Calu3 (cell line): ENCODE measurements at regions not wholly inside any gene's neighbourhood (a gene's known extent, or its start where the extent isn't known, plus 50 kb on each side); places are given as distances from the start of the nearest gene placed in this dataset.

Source experiments
- BruUV-seq: library from RNA; stranded (reverse); fragments of 400-500 nt; replicated peaks from 2 replicates; lab custom pipeline; 2021; lab: Mats Ljungman, UMichigan
- CTCF ChIA-PET: fragments of 300-600 bp; sonication (Branson Sonifier 250); formaldehyde crosslinking; loops from one replicate; lab custom pipeline; 2022; ENCODE audit warnings: antibody characterized with exemption; lab: Charles Lee
- DNase-seq: peaks from one replicate; pipeline ENCODE4 v3.0.0; 2022
- H3K27ac Mint-ChIP-seq: one replicate; pipeline ENCODE4 v1.8.0; 2022; ENCODE audit warnings: mixed read lengths; ENCODE audit not compliant: unreplicated experiment
- H3K27me3 Mint-ChIP-seq: one replicate; pipeline ENCODE4 v1.8.0; 2022; ENCODE audit warnings: mixed read lengths; ENCODE audit not compliant: unreplicated experiment
- H3K36me3 Mint-ChIP-seq: one replicate; pipeline ENCODE4 v1.8.0; 2022; ENCODE audit warnings: mild to moderate bottlenecking, moderate library complexity, mixed read lengths; ENCODE audit not compliant: insufficient read depth, unreplicated experiment
- H3K4me1 Mint-ChIP-seq: one replicate; pipeline ENCODE4 v1.8.0; 2022; ENCODE audit warnings: mild to moderate bottlenecking, low read depth, mixed read lengths; ENCODE audit not compliant: unreplicated experiment
- H3K4me3 Mint-ChIP-seq: one replicate; pipeline ENCODE4 v1.8.0; 2022; ENCODE audit warnings: mild to moderate bottlenecking, low read depth, moderate library complexity, mixed read lengths; ENCODE audit not compliant: unreplicated experiment
- H3K9me3 Mint-ChIP-seq: one replicate; pipeline ENCODE4 v1.8.0; 2022; ENCODE audit warnings: low read depth, mixed read lengths; ENCODE audit not compliant: unreplicated experiment
- intact Hi-C: fragments of 100-400 bp; cut with micrococcal nuclease; formaldehyde crosslinking; loops from one replicate; pipeline ENCODE4 v1.10.0; 2022; ENCODE audit not compliant: unreplicated experiment
- TF ChIP-seq, protein P1 (sequence below): fragments of 200-600 bp; IDR thresholded peaks from one replicate; pipeline ENCODE4 v1.8.0; 2022; ENCODE audit warnings: antibody characterized with exemption; ENCODE audit not compliant: unreplicated experiment

DNA sequence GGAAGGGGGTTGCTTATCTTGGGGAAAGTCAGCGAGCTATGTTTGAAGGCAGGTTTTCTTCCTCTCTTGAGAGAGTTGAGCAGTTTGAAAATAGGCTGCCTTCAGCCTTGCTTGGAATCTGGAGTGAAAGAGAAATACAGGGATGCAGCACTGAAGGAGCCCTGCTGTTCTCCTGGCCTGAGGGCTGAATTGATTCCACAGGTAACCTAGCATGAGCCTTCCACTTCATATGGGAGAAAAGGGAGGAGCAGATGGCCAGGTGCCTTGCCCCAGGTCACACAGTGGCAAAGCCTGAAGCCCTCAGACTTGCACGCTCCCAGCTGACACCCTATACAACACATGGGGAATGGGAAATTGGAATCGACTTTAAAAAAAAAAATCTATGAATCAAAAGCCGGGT is 88.0 kb upstream of the WLS start:
- TF ChIP-seq, protein P1, sequence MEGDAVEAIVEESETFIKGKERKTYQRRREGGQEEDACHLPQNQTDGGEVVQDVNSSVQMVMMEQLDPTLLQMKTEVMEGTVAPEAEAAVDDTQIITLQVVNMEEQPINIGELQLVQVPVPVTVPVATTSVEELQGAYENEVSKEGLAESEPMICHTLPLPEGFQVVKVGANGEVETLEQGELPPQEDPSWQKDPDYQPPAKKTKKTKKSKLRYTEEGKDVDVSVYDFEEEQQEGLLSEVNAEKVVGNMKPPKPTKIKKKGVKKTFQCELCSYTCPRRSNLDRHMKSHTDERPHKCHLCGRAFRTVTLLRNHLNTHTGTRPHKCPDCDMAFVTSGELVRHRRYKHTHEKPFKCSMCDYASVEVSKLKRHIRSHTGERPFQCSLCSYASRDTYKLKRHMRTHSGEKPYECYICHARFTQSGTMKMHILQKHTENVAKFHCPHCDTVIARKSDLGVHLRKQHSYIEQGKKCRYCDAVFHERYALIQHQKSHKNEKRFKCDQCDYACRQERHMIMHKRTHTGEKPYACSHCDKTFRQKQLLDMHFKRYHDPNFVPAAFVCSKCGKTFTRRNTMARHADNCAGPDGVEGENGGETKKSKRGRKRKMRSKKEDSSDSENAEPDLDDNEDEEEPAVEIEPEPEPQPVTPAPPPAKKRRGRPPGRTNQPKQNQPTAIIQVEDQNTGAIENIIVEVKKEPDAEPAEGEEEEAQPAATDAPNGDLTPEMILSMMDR = no peak
- CTCF ChIA-PET = interaction anchor here (1.2 to 3.4 kb wide), 5 partner anchors 10 to 204 kb away, joined by 3 to 87 read pairs (median 6); partner anchors contain the start of gene WLS
- H3K36me3 Mint-ChIP-seq = no peaks in the 10 kb centered on the region
- no peak overlapping the region for H3K27ac Mint-ChIP-seq
- no peaks in the 10 kb centered on the region for H3K27me3 Mint-ChIP-seq
- no peak overlapping the region for H3K4me3 Mint-ChIP-seq
- DNase-seq = no peak
- H3K9me3 Mint-ChIP-seq = no peaks in the 10 kb centered on the region
- BruUV-seq = no TSS peak
- H3K4me1 Mint-ChIP-seq = peaks cover 5% of the 10 kb centered on the region
- intact Hi-C loops = loop anchor here (2.0 to 5.0 kb wide), 3 partner anchors 88 to 468 kb away; partner anchors contain the start of gene WLS

DNA sequence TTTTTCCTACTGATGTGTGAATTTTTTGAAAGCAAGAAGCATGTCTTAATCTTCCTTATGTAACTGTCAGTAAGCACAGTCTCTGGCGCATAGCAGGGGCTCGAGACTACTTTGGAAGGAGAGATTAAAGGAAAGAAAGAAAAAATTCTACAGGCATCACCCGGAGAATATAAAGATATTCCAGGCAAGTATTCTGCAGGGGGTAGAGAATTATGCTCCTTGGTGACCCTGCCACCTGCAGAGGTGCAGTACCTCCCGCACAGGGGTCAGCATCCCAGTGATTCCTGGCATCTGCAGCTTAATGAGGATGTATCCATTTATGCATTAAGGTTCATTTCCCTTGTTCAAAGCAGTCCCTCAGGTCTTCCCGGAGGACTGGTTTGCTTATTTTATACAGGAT is 87.6 kb upstream of the WLS start:
- no TSS peak for BruUV-seq
- Mint-ChIP-seq H3K27ac (no peak overlapping the region), H3K4me3 (no peak overlapping the region), H3K9me3 (no peaks in the 10 kb centered on the region), H3K4me1 (peaks cover 5% of the 10 kb centered on the region), H3K27me3 (no peaks in the 10 kb centered on the region), H3K36me3 (no peaks in the 10 kb centered on the region)
- intact Hi-C loops = loop anchor here (2.0 to 5.0 kb wide), 3 partner anchors 87 to 468 kb away; partner anchors contain the start of gene WLS
- CTCF ChIA-PET = interaction anchor here (0.6 to 3.4 kb wide), 4 partner anchors 9 to 203 kb away, joined by 3 to 87 read pairs (median 3); no protein-coding TSS in a partner anchor
- TF ChIP-seq, protein P1 = no peak
- DNase-seq = no peak

DNA sequence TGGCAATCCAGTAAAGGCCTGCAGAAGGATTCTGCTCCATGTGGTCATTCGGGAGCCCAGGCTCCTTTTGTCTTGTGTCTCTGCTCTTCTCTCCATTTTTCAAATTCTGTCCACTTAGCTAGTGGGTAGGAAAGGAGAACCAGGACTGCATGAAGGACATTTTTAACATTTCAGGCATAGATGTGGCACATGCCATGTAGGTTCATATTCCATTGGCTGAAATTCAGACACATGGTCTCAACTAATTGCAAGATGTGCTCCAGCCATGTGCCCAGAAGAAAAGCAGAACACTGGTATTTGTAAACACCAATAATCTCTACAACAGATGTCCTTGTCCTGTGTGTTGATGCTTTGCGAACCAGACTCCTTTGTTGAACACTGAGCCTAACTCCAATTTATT is 85.2 kb upstream of the WLS start:
- peaks cover 5% of the 10 kb centered on the region for H3K4me1 Mint-ChIP-seq
- CTCF ChIA-PET = no interaction called here
- intact Hi-C loops = loop anchor here (1.0 kb wide), 1 partner anchor 193 kb away; no protein-coding TSS in a partner anchor
- H3K27ac Mint-ChIP-seq = no peak overlapping the region
- H3K4me3 Mint-ChIP-seq = no peak overlapping the region
- H3K36me3 Mint-ChIP-seq = no peaks in the 10 kb centered on the region
- no peaks in the 10 kb centered on the region for H3K27me3 Mint-ChIP-seq
- H3K9me3 Mint-ChIP-seq = no peaks in the 10 kb centered on the region
- TF ChIP-seq, protein P1 = no peak
- BruUV-seq = no TSS peak
- no peak for DNase-seq

DNA sequence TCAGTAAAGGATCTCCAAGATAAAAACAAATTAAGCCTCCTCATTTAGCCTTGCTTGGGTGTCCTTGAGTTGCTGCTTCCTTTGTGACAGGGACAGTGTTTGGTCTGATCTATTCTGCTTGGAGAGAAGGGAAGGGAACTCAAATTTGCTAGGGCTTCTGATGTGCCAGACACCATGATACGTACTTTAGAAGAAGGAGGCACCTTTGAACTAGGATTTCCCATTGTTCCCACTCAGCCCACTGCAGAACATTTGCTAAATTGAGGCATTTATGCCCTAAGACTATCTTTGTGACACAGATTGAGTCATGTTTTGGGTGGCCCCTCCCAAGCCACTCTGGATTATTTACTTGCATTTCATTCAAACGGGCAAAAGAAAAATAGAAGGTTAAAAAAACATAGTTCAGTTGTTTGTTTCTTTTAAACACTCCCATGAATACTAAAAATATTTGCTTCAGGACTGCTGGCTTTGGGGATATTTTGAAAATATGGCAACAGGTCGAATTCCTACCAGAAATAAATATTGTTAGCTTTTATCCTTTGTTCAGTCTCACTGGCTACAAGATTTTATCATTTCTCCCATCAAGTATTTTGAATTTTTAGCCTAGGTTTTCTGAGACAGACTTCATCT is 81.9 kb upstream of the WLS start:
- H3K4me3 Mint-ChIP-seq = no peak overlapping the region
- TF ChIP-seq, protein P1 = no peak
- H3K9me3 Mint-ChIP-seq = no peaks in the 10 kb centered on the region
- intact Hi-C loops = no loop called here
- H3K4me1 Mint-ChIP-seq = no peaks in the 10 kb centered on the region
- no peaks in the 10 kb centered on the region for H3K27me3 Mint-ChIP-seq
- CTCF ChIA-PET = no interaction called here
- no peaks in the 10 kb centered on the region for H3K36me3 Mint-ChIP-seq
- no peak for DNase-seq
- no TSS peak for BruUV-seq
- H3K27ac Mint-ChIP-seq = no peak overlapping the region
